ENCODE measurements at regions not wholly inside any gene's neighbourhood (a gene's known extent, or its start where the extent isn't known, plus 50 kb on each side); places are given as distances from the start of the nearest gene placed in this dataset.

- Histone ChIP-seq H3K9me3 (replicated peaks; ENCODE audit: insufficient read depth, low read length) (no peaks in the 10 kb centered on the region), H3K27ac (ENCODE audit: low read length) (no peak overlapping the region), H3K9ac (ENCODE audit: low read length) (no peak overlapping the region), H3K36me3 (replicated peaks; ENCODE audit: insufficient read depth, low read length) (no peaks in the 10 kb centered on the region), H3F3A (ENCODE audit: insufficient read depth, low read length) (no peaks in the 10 kb centered on the region), H3K27me3 (replicated peaks; ENCODE audit: insufficient read depth, low read length) (no peaks in the 10 kb centered on the region), H3K4me3 (ENCODE audit: low read length) (no peak overlapping the region), H3K4me1 (ENCODE audit: low read length) (no peaks in the 10 kb centered on the region), H2AFZ (ENCODE audit: low read length) (no peak overlapping the region), H3K4me2 (ENCODE audit: low read depth, low read length) (no peak overlapping the region), H3K79me2 (ENCODE audit: low read length) (no peaks in the 10 kb centered on the region), H3K9me2 (replicated peaks; ENCODE audit: insufficient read depth, low read length) (no peaks in the 10 kb centered on the region), H4K20me1 (ENCODE audit: insufficient read depth, low read length) (no peaks in the 10 kb centered on the region)
- no peak for DNase-seq
- TF ChIP-seq EZH2phosphoT487 (IDR thresholded peaks at IDR 0.05; ENCODE audit: low read length) (no peak), CTCF (IDR thresholded peaks at IDR 0.05; ENCODE audit: low read length) (no peak), EZH2 (optimal IDR thresholded peaks at IDR 0.05; ENCODE audit: low read depth, low read length) (no peak)
Observed at GRCh38 chr6:130666786-130667185, 160.4 kb upstream of the SMLR1 start.

DNA sequence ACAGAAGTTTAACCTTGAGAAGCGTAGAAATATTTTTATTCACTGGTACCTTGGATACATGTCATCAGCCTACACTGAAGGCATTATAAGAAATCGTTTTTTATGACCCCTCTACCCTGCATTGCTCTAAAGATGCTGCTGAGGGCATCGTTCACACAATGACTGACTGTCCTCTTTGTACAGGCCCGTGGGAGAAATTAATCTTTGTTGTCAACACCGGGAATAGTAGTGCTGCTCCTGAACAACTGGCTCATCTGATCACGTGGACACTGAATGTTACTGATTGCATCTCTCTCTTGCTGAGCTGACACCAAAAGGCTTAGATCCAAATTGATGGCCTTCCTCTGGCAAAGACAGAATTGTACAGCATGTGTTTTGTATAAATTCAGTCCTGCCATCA, 157.1 kb upstream of the SMLR1 start:
- H3K27ac ChIP-seq (ENCODE audit: low read length) = no peak overlapping the region
- no peak overlapping the region for H3K9ac ChIP-seq (ENCODE audit: low read length)
- H2AFZ ChIP-seq (ENCODE audit: low read length) = no peak overlapping the region
- DNase-seq = no peak
- H3F3A ChIP-seq (ENCODE audit: insufficient read depth, low read length) = no peaks in the 10 kb centered on the region
- H3K4me3 ChIP-seq (ENCODE audit: low read length) = no peak overlapping the region
- no peak overlapping the region for H3K4me2 ChIP-seq (ENCODE audit: low read depth, low read length)
- TF ChIP-seq CTCF (IDR thresholded peaks at IDR 0.05; ENCODE audit: low read length) = no peak
- no peak for TF ChIP-seq EZH2phosphoT487 (IDR thresholded peaks at IDR 0.05; ENCODE audit: low read length)
- TF ChIP-seq EZH2 (optimal IDR thresholded peaks at IDR 0.05; ENCODE audit: low read depth, low read length) = no peak
- H4K20me1 ChIP-seq (ENCODE audit: insufficient read depth, low read length) = no peaks in the 10 kb centered on the region
- no peaks in the 10 kb centered on the region for H3K27me3 ChIP-seq (replicated peaks; ENCODE audit: insufficient read depth, low read length)
- H3K79me2 ChIP-seq (ENCODE audit: low read length) = no peaks in the 10 kb centered on the region
- H3K9me3 ChIP-seq (replicated peaks; ENCODE audit: insufficient read depth, low read length) = no peaks in the 10 kb centered on the region
- H3K4me1 ChIP-seq (ENCODE audit: low read length) = no peaks in the 10 kb centered on the region
- no peaks in the 10 kb centered on the region for H3K36me3 ChIP-seq (replicated peaks; ENCODE audit: insufficient read depth, low read length)
- no peaks in the 10 kb centered on the region for H3K9me2 ChIP-seq (replicated peaks; ENCODE audit: insufficient read depth, low read length)

- Histone ChIP-seq H3K9me2 (replicated peaks; ENCODE audit: insufficient read depth, low read length) (no peaks in the 10 kb centered on the region), H4K20me1 (ENCODE audit: insufficient read depth, low read length) (no peaks in the 10 kb centered on the region), H3K79me2 (ENCODE audit: low read length) (no peaks in the 10 kb centered on the region), H3K27ac (ENCODE audit: low read length) (no peak overlapping the region), H3K27me3 (replicated peaks; ENCODE audit: insufficient read depth, low read length) (no peaks in the 10 kb centered on the region), H3K4me2 (ENCODE audit: low read depth, low read length) (no peak overlapping the region), H3F3A (ENCODE audit: insufficient read depth, low read length) (no peaks in the 10 kb centered on the region), H3K9me3 (replicated peaks; ENCODE audit: insufficient read depth, low read length) (no peaks in the 10 kb centered on the region), H3K9ac (ENCODE audit: low read length) (no peak overlapping the region), H3K4me1 (ENCODE audit: low read length) (no peaks in the 10 kb centered on the region), H3K36me3 (replicated peaks; ENCODE audit: insufficient read depth, low read length) (no peaks in the 10 kb centered on the region), H2AFZ (ENCODE audit: low read length) (no peak overlapping the region), H3K4me3 (ENCODE audit: low read length) (no peak overlapping the region)
- TF ChIP-seq EZH2phosphoT487 (IDR thresholded peaks at IDR 0.05; ENCODE audit: low read length) = no peak
- TF ChIP-seq EZH2 (optimal IDR thresholded peaks at IDR 0.05; ENCODE audit: low read depth, low read length) = no peak
- TF ChIP-seq CTCF (IDR thresholded peaks at IDR 0.05; ENCODE audit: low read length) = no peak
- no peak for DNase-seq
Observed at GRCh38 chr6:130671119-130671518, 156.1 kb upstream of the SMLR1 start.

All from MM.1S (cell line).